ENCODE measurements at regions not wholly inside any gene's neighbourhood (a gene's known extent, or its start where the extent isn't known, plus 50 kb on each side); places are given as distances from the start of the nearest gene placed in this dataset.
"Not testable (repeated sequence)": the region's sequence is repeated elsewhere in the genome, so short reads cannot be mapped to it uniquely, and the experiment has no call there.

DNA sequence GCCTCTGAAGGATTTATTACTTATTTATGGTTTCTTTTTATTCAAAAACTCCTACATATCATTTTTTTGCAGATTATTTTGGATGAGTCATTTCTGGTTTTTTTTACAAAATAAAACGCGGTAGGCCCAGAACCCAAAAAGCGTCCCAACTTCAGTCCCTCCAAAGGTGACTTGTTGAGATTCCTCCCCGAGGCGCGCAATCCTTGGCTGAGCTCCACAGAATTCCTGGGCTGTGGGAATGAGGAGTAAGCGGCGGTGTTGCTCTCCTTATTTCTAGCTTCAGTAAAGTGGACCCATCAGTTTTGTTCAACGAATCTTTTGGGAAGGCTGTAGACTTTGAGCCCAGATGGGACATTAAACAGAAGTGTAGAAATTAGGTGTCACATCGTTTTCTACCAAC is 67.0 kb upstream of the RMP24 start:
- Mint-ChIP-seq H3K27me3 (peaks cover 1% of the 10 kb centered on the region), H3K36me3 (ENCODE audit: low read depth) (no peaks in the 10 kb centered on the region), H3K9me3 (no peaks in the 10 kb centered on the region), H3K27ac (no peak overlapping the region), H3K4me1 (no peaks in the 10 kb centered on the region), H3K4me3 (no peak overlapping the region)
- ChIA-PET POLR2A (no interaction called here), CTCF (interaction anchor here (0.9 kb wide), 1 partner anchor 45 kb away, joined by 3 read pairs; no protein-coding TSS in a partner anchor)
- TF ChIP-seq, protein P1, sequence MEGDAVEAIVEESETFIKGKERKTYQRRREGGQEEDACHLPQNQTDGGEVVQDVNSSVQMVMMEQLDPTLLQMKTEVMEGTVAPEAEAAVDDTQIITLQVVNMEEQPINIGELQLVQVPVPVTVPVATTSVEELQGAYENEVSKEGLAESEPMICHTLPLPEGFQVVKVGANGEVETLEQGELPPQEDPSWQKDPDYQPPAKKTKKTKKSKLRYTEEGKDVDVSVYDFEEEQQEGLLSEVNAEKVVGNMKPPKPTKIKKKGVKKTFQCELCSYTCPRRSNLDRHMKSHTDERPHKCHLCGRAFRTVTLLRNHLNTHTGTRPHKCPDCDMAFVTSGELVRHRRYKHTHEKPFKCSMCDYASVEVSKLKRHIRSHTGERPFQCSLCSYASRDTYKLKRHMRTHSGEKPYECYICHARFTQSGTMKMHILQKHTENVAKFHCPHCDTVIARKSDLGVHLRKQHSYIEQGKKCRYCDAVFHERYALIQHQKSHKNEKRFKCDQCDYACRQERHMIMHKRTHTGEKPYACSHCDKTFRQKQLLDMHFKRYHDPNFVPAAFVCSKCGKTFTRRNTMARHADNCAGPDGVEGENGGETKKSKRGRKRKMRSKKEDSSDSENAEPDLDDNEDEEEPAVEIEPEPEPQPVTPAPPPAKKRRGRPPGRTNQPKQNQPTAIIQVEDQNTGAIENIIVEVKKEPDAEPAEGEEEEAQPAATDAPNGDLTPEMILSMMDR (IDR thresholded peaks at IDR 0.05), result no peak
- DNase-seq (no peak), ATAC-seq (ENCODE audit: low read depth) (no peak)
- intact Hi-C loops (cut with micrococcal nuclease), result no loop called here

DNA sequence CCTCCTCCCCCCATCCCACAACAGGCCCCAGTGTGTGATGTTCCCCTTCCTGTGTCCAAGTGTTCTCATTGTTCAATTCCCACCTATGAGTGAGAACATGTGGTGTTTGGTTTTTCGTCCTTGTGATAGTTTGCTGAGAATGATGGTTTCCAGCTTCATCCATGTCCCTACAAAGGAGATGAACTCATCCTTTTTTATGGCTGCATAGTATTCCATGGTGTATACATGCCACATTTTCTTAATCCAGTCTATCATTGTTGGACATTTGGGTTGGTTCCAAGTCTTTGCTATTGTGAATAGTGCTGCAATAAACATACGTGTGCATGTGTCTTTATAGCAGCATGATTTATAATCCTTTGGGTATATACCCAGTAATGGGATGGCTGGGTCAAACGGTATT is 66.2 kb upstream of the RMP24 start:
- H3K27me3 Mint-ChIP-seq, DNase-seq: not testable (repeated sequence)

DNA sequence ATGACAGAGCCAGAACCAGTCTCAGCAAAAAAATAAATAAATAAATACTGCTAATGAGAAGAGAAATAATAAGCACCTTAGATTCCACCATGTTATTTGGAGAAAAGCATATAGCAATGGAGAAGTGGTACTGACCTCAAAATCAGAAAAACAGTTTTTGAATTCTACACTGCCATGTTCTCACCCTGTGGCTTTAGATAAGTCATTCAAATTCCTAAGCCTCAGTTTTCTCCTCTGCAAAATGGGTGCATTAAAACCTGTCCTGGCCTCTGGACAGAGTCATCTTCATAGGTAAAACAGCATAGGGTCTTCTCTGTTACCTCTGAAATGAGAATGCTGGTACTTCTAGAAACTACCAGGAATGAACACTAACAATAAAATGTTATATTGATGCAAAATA is 62.2 kb upstream of the RMP24 start:
- intact Hi-C loops (cut with micrococcal nuclease), result no loop called here
- POLR2A ChIA-PET, result no interaction called here
- TF ChIP-seq, protein P1 (IDR thresholded peaks at IDR 0.05), result no peak
- H3K27ac Mint-ChIP-seq, result no peak overlapping the region
- CTCF ChIA-PET, result interaction anchor here (1.1 kb wide), 1 partner anchor 19 kb away, joined by 3 read pairs; no protein-coding TSS in a partner anchor
- no peaks in the 10 kb centered on the region for H3K4me1 Mint-ChIP-seq
- H3K4me3 Mint-ChIP-seq, result no peak overlapping the region
- H3K36me3 Mint-ChIP-seq (ENCODE audit: low read depth), result no peaks in the 10 kb centered on the region
- H3K9me3 Mint-ChIP-seq, result no peaks in the 10 kb centered on the region
- no peak for ATAC-seq (ENCODE audit: low read depth)
- peaks cover 15% of the 10 kb centered on the region for H3K27me3 Mint-ChIP-seq
- no peak for DNase-seq

More for the DNA sequence above, 66.2 kb upstream of the RMP24 start:
- ATAC-seq (ENCODE audit: low read depth); CTCF ChIA-PET; intact Hi-C loops (cut with micrococcal nuclease); H3K4me3 Mint-ChIP-seq; H3K4me1 Mint-ChIP-seq; H3K27ac Mint-ChIP-seq; POLR2A ChIA-PET; H3K36me3 Mint-ChIP-seq (ENCODE audit: low read depth); H3K9me3 Mint-ChIP-seq: not testable (repeated sequence)

DNA sequence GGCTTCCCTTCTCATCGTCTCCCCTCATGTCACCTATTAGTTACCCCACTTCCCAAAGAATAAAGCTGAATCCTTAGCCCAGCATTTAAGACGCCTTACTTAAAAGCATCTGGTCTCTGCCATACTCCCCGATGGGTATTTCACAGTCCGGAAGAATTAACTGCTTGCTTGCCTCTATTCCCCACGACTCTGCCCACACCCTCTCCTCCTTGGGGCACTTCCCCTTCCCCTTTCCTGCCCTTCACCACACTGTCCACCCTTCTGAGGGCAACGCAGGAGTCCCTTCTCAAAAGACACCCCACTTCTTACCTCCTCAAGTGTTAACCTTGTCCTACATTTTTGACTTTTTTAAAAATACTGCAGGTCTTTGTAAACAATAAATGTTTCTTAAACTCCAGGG is 60.1 kb upstream of the RMP24 start:
- H3K4me1 Mint-ChIP-seq, result no peaks in the 10 kb centered on the region
- ChIA-PET POLR2A (no interaction called here), CTCF (no interaction called here)
- DNase-seq (no peak), ATAC-seq (ENCODE audit: low read depth) (no peak)
- intact Hi-C loops (cut with micrococcal nuclease), result no loop called here
- TF ChIP-seq, protein P1 (IDR thresholded peaks at IDR 0.05), result no peak
- H3K36me3 Mint-ChIP-seq (ENCODE audit: low read depth), result no peaks in the 10 kb centered on the region
- H3K9me3 Mint-ChIP-seq, result no peaks in the 10 kb centered on the region
- H3K4me3 Mint-ChIP-seq, result no peak overlapping the region
- peaks cover 19% of the 10 kb centered on the region for H3K27me3 Mint-ChIP-seq
- no peak overlapping the region for H3K27ac Mint-ChIP-seq

DNA sequence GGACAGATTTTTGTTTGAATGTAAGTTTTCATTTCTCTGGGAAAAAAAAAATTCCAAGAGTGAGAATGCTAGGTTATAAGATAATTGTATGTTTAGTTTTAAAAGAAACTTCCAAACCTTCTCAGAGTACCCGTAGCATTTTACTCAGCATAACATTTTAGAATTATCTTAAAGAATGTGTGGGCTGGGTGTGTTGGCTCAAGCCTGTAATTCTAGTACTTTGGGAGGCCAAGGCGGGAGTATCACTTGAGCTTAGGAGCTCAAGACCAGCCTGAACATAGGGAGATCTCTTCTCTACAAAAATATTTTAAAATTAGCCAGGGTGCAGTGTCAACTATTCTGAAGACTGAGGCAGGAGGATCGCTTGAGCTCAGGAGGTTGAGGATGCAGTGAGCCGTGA is 57.4 kb upstream of the RMP24 start:
- POLR2A ChIA-PET, result no interaction called here
- Mint-ChIP-seq H3K27me3 (peaks cover 19% of the 10 kb centered on the region), H3K36me3 (ENCODE audit: low read depth) (no peaks in the 10 kb centered on the region), H3K27ac (no peak overlapping the region), H3K4me3 (no peak overlapping the region), H3K4me1 (no peaks in the 10 kb centered on the region), H3K9me3 (no peaks in the 10 kb centered on the region)
- intact Hi-C loops (cut with micrococcal nuclease), result no loop called here
- TF ChIP-seq, protein P1 (IDR thresholded peaks at IDR 0.05), result no peak
- CTCF ChIA-PET, result no interaction called here
- ATAC-seq (ENCODE audit: low read depth), result no peak
- no peak for DNase-seq

DNA sequence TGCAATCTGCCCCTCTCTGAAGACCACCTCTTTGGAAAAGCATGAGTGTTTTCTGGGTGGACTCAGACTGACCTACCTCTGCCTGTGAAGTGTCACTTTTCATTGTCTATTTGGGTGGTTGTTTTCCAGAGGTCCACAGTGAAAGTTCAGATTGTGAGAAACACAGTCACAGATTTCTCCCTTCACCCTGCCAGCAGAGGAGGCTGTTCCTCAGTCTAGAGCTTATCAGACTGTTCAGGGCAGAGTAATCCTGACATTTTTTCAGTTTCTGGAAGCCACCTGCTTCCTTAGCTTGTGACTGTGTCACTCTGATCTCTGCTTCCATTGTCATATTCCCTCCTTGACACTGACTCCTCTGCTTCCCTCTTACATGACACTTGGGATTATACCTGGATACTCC is 55.4 kb upstream of the RMP24 start:
- Mint-ChIP-seq H3K27ac (no peak overlapping the region), H3K4me3 (no peak overlapping the region), H3K9me3 (no peaks in the 10 kb centered on the region), H3K4me1 (no peaks in the 10 kb centered on the region), H3K36me3 (ENCODE audit: low read depth) (no peaks in the 10 kb centered on the region), H3K27me3 (peaks cover 12% of the 10 kb centered on the region)
- intact Hi-C loops (cut with micrococcal nuclease), result no loop called here
- ChIA-PET POLR2A (no interaction called here), CTCF (no interaction called here)
- no peak for DNase-seq
- TF ChIP-seq, protein P1 (IDR thresholded peaks at IDR 0.05), result no peak
- no peak for ATAC-seq (ENCODE audit: low read depth)
